Psoas muscle (tissue), 7 donors: ENCODE measurements at regions not wholly inside any gene's neighbourhood (a gene's known extent, or its start where the extent isn't known, plus 50 kb on each side); places are given as distances from the start of the nearest gene placed in this dataset.
"Not testable (repeated sequence)": the region's sequence is repeated elsewhere in the genome, so short reads cannot be mapped to it uniquely, and the experiment has no call there.

Experiments
- ATAC-seq, 4 donors: fragments of 200-7000 bp; cut with Tn5 transposase; one replicate each; pipeline ENCODE4 v1.9.1; 2020; ENCODE audit warnings: moderate library complexity in 3 of 4, mild to moderate bottlenecking in 2 of 4
- DNase-seq, 2 donors: peaks; one replicate each; pipeline ENCODE4 v3.0.0-alpha.2; 2020
- H3K27ac ChIP-seq: fragments of 200-600 bp; one replicate; pipeline ENCODE4 v1.8.0; 2022
- H3K27me3 ChIP-seq, 3 donors: fragments of 200-600 bp in 1 of 3; one replicate each; pipeline versions ENCODE4 v1.6.1 to v1.8.0; 2013 to 2022; ENCODE audit warnings: low read length in 2 of 3, mild to moderate bottlenecking in 2 of 3, moderate library complexity in 1 of 3; ENCODE audit not compliant: insufficient read depth in 3 of 3
- H3K36me3 ChIP-seq, 2 donors: fragments of 200-600 bp in 1 of 2; one replicate each; pipeline versions ENCODE4 v1.6.1 to v1.8.0; 2013 to 2022; ENCODE audit warnings: low read depth in 1 of 2, mild to moderate bottlenecking in 1 of 2, moderate library complexity in 1 of 2; ENCODE audit not compliant: insufficient read depth in 1 of 2
- H3K4me1 ChIP-seq: fragments of 200-600 bp; one replicate; pipeline ENCODE4 v1.8.0; 2022
- H3K4me3 ChIP-seq: fragments of 200-600 bp; one replicate; pipeline ENCODE4 v1.8.0; 2022; ENCODE audit warnings: mild to moderate bottlenecking
- H3K9me3 ChIP-seq: fragments of 200-600 bp; one replicate; pipeline ENCODE4 v1.8.0; 2022
- WGBS, 3 donors: extraction: QIAGEN DNeasy Blood & Tissue Kit; methylation state at CpG; one replicate each; pipeline versions ENCODE4 v1.1.6 to v1.1.7; 2013; 5-methylcytosine and 5-hydroxymethylcytosine counted together
- intact Hi-C, 2 donors: fragments of 100-400 bp; cut with DNase I; formaldehyde crosslinking; loops; one replicate each; pipeline versions ENCODE4 v1.11.0 to v1.14.2; 2022
- TF ChIP-seq, protein P1 (sequence below): fragments of 200-600 bp; IDR thresholded peaks from one replicate; pipeline ENCODE4 v1.8.0; 2022; ENCODE audit warnings: antibody characterized with exemption
- donor health status: healthy with polysubstance abuse.
- donor health status: DM: no; HTN: no; CAD: no; lungs with moderate emphysema.
- donor health status: Bipolar disorder and iron deficiency.
- donor health status: healthy.
- donor health status: DM: yes; HTN: yes; CAD: no.
- donor health status: DM: no; HTN: no; CAD: no.
- donor health status: DM: yes; HTN: yes; CAD: no.

DNA sequence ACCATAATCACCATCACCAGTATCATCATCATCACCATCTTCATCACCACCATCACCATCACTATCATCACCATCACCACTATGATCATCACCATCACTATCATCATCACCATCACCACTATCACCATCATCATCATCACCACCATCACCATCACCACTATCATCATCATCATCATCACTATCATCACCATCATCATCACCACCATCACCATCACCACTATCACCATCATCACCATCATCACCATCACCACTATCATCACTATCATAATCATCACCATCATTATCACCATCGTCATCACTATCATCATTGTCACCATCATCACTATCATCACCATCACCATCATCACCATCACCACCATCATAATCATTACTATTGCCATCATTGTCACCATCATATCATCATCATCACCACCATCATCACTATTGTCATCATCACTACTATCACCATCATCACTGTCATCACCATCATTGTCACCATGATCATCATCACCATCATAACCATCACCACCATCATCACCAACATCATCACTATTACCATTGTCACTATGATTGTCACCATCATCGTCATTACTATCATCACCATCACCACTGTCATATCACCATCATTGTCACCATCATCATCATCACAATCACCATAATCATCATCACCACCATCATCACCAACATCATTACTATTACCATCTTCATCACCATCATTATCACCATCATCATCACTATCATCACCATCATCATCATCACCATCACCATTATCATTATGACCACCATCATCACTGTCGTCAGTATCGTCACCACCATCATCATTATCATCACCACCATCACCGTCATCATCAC, 154.7 kb downstream of the ACTR3B start:
- Histone ChIP-seq H3K9me3 (no peaks in the 10 kb centered on the region), H3K27me3 (no peaks in the 10 kb centered on the region), H3K27ac (no peak overlapping the region), H3K36me3 (no peaks in the 10 kb centered on the region), H3K4me3 (no peak overlapping the region), H3K4me1 (no peaks in the 10 kb centered on the region)
- 85 to 96% (median 86%) methylated on average over 5 of the region's 5 CpGs for WGBS, 3 donors
- intact Hi-C loops, result no loop called here
- no peak for DNase-seq
- no peak for ATAC-seq
- TF ChIP-seq, protein P1, sequence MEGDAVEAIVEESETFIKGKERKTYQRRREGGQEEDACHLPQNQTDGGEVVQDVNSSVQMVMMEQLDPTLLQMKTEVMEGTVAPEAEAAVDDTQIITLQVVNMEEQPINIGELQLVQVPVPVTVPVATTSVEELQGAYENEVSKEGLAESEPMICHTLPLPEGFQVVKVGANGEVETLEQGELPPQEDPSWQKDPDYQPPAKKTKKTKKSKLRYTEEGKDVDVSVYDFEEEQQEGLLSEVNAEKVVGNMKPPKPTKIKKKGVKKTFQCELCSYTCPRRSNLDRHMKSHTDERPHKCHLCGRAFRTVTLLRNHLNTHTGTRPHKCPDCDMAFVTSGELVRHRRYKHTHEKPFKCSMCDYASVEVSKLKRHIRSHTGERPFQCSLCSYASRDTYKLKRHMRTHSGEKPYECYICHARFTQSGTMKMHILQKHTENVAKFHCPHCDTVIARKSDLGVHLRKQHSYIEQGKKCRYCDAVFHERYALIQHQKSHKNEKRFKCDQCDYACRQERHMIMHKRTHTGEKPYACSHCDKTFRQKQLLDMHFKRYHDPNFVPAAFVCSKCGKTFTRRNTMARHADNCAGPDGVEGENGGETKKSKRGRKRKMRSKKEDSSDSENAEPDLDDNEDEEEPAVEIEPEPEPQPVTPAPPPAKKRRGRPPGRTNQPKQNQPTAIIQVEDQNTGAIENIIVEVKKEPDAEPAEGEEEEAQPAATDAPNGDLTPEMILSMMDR, result no peak

DNA sequence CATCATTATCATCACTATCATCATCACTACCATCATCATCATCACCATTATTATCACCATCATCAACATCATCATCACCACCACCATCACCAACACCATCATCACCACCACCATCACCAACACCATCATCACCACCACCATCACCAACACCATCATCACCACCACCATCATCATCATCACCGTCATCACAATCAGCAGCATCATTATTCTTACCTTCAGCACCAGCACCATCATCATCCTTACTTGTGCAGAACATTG, 155.2 kb downstream of the ACTR3B start:
- intact Hi-C loops, H3K27ac ChIP-seq, H3K4me1 ChIP-seq, H3K4me3 ChIP-seq, ATAC-seq, H3K27me3 ChIP-seq, H3K9me3 ChIP-seq, H3K36me3 ChIP-seq, DNase-seq: not testable (repeated sequence)
- 88 to 100% (median 91%) methylated on average over 1 of the region's 1 CpG for WGBS, 3 donors

DNA sequence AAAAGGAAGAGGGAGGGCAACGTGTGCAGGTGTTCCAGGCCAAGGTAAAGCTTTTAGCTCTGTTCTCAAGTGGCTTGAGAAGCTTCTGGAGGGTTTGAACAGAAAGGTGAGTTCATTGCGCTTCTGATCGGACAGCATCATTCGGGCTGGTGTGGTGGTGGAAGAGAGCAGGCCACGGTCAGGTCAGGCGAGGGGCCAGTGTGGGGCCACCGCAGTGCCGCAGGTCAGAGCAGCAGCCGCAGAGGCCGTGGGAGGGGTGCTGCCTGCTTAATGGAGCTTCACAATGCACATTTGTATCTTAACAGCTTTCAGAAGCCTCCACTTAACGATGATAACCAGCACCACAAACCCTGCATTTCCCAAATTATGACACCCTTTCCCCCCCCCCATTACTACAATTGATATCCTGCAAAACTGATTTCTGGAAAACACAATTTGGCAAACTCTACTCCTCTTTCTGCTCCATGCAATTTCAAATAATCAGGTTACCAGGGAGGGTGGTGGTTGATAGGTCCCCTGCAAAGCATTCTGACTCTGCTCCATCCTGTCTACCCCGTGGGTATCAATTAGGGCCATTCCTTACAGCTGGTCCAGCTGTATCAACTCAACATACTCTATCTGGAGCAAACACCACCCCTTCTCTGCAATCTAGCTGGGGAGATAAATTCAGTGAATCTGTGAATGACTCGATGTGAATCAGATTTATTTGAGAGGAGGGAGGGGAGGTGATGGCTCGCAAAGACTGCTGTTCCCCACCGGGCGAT, 162.9 kb downstream of the ACTR3B start:
- DNase-seq (no peak), ATAC-seq (no peak)
- intact Hi-C loops, result no loop called here
- 83 to 88% (median 85%) methylated on average over 16 of the region's 16 CpGs for WGBS, 3 donors
- Histone ChIP-seq H3K36me3 (no peaks in the 10 kb centered on the region), H3K4me3 (no peak overlapping the region), H3K27me3 (peaks cover 0 to 49% (median 15%) of the 10 kb centered on the region in 3 donors), H3K4me1 (no peaks in the 10 kb centered on the region), H3K9me3 (no peaks in the 10 kb centered on the region), H3K27ac (no peak overlapping the region)
- TF ChIP-seq, protein P1, result no peak

DNA sequence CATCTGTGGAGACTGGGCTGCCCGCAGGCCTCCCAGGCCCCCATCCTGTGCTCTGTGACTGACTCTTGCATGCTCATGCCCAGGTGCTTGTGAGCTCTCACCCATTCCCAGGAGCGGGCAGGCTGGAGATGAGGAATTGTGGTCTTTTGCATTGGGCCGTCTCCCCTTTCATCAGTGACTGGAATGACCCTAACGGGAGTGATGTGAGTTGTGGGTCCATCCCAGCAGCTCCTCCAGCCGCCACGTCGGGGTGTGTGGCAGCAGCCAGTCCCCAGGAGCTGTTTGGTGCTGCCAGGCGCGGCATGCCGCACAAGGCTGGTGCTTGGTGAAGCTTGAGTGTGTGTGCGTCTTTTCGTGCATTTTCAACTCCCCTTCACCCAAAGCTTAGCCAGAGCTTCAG, 164.2 kb downstream of the ACTR3B start:
- no peak for ATAC-seq
- Histone ChIP-seq H3K9me3 (no peaks in the 10 kb centered on the region), H3K27me3 (peaks cover 0 to 49% (median 15%) of the 10 kb centered on the region in 3 donors), H3K27ac (no peak overlapping the region), H3K4me1 (no peaks in the 10 kb centered on the region), H3K36me3 (no peaks in the 10 kb centered on the region), H3K4me3 (no peak overlapping the region)
- TF ChIP-seq, protein P1, result no peak
- no peak for DNase-seq
- WGBS, 3 donors, result 86 to 93% (median 88%) methylated on average over 12 of the region's 12 CpGs
- intact Hi-C loops, result no loop called here

DNA sequence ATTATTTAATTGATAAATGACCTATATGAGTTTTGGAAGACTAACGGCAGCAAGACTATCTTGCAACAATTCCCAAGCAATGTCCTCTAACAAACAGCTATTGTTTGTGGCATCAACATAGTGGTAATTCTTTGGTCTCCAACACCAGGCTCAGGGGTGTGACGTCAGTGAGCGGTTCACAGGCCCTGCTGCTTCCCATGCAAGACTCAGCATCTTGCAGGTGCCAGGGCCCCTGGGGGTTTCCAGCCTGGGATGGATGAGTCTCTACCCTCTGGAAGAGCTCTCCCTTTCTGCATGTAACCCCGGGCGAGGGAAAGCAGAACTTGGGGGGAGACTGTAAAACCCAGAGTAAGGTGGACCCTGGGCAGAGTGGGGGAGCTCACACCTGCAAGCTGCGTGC, 164.7 kb downstream of the ACTR3B start:
- H3K36me3 ChIP-seq, result no peaks in the 10 kb centered on the region
- H3K4me3 ChIP-seq, result no peak overlapping the region
- H3K4me1 ChIP-seq, result no peaks in the 10 kb centered on the region
- TF ChIP-seq, protein P1, result no peak
- peaks cover 0 to 49% (median 15%) of the 10 kb centered on the region in 3 donors for H3K27me3 ChIP-seq
- DNase-seq, result no peak
- H3K9me3 ChIP-seq, result no peaks in the 10 kb centered on the region
- WGBS, 3 donors, result 73 to 78% (median 75%) methylated on average over 6 of the region's 6 CpGs
- intact Hi-C loops, result no loop called here
- ATAC-seq, result no peak
- no peak overlapping the region for H3K27ac ChIP-seq
